GM18873 (cell line): ENCODE measurements at regions not wholly inside any gene's neighbourhood (a gene's known extent, or its start where the extent isn't known, plus 50 kb on each side); places are given as distances from the start of the nearest gene placed in this dataset.

Experiments used
- ATAC-seq: cut with Tn5 transposase; IDR thresholded peaks from one replicate; pipeline ENCODE4 v1.9.1; 2021; ENCODE audit warnings: mild to moderate bottlenecking, moderate library complexity, moderate number of reproducible peaks; ENCODE audit not compliant: unreplicated experiment, low FRiP score

GRCh38 chr7:119335405-119335804 is 937.6 kb upstream of the KCND2 start:
- no peak for ATAC-seq

- ATAC-seq, result no peak
Measured at GRCh38 chr7:119341822-119342221, 931.2 kb upstream of the KCND2 start.

- no peak for ATAC-seq
Measured at GRCh38 chr7:119343289-119343688, 929.7 kb upstream of the KCND2 start.

GRCh38 chr7:119344466-119344865 is 928.5 kb upstream of the KCND2 start:
- ATAC-seq, result no peak

- no peak for ATAC-seq
Measured at GRCh38 chr7:119348491-119348890, 924.5 kb upstream of the KCND2 start.

GRCh38 chr7:119350334-119350733 is 922.6 kb upstream of the KCND2 start:
- no peak for ATAC-seq

- ATAC-seq, result no peak
Measured at GRCh38 chr7:119351320-119351719, 921.7 kb upstream of the KCND2 start.

GRCh38 chr7:119374436-119374835 is 898.5 kb upstream of the KCND2 start:
- ATAC-seq, result no peak

- ATAC-seq, result no peak
Measured at GRCh38 chr7:119377861-119378260, 895.1 kb upstream of the KCND2 start.

- no peak for ATAC-seq
Measured at GRCh38 chr7:119382726-119383125, 890.2 kb upstream of the KCND2 start.

GRCh38 chr7:119395024-119395423 is 878.0 kb upstream of the KCND2 start:
- no peak for ATAC-seq

- no peak for ATAC-seq
Measured at GRCh38 chr7:119397156-119397555, 875.8 kb upstream of the KCND2 start.

GRCh38 chr7:119408596-119408995 is 864.4 kb upstream of the KCND2 start:
- no peak for ATAC-seq

- ATAC-seq, result no peak
Measured at GRCh38 chr7:119413314-119413805, 859.6 kb upstream of the KCND2 start.

GRCh38 chr7:119415682-119416081 is 857.3 kb upstream of the KCND2 start:
- ATAC-seq, result no peak

- no peak for ATAC-seq
Measured at GRCh38 chr7:119421657-119422056, 851.3 kb upstream of the KCND2 start.

- no peak for ATAC-seq
Measured at GRCh38 chr7:119436882-119437281, 836.1 kb upstream of the KCND2 start.

GRCh38 chr7:119438315-119438714 is 834.7 kb upstream of the KCND2 start:
- no peak for ATAC-seq

GRCh38 chr7:119439192-119439591 is 833.8 kb upstream of the KCND2 start:
- no peak for ATAC-seq

- ATAC-seq, result no peak
Measured at GRCh38 chr7:119452401-119452800, 820.6 kb upstream of the KCND2 start.

- ATAC-seq, result no peak
Measured at GRCh38 chr7:119465798-119466305, 807.1 kb upstream of the KCND2 start.

- ATAC-seq, result no peak
Measured at GRCh38 chr7:119472408-119473038, 800.5 kb upstream of the KCND2 start.
